Caki2 (cell line): ENCODE measurements at regions not wholly inside any gene's neighbourhood (a gene's known extent, or its start where the extent isn't known, plus 50 kb on each side); places are given as distances from the start of the nearest gene placed in this dataset.
"Not testable (repeated sequence)": the region's sequence is repeated elsewhere in the genome, so short reads cannot be mapped to it uniquely, and the experiment has no call there.

Experiments used
- DNase-seq: peaks from one replicate; pipeline ENCODE4 v3.0.0-alpha.2; 2015; ENCODE audit warnings: low read depth
- in situ Hi-C: cut with HindIII; loops from 2 replicates; pipeline ENCODE4 v1.10.0; 2016; ENCODE audit warnings: low sequenced_read_pairs, low pct_unique_long_range_greater_than_20kb, mixed read lengths

GRCh38 chr18:73023975-73024374 lies 156.2 kb upstream of the NETO1 start:
- no peak for DNase-seq

GRCh38 chr18:73009691-73010090 lies 141.9 kb upstream of the NETO1 start:
- no peak for DNase-seq
- in situ Hi-C loops = no loop called here

More at GRCh38 chr18:73023975-73024374, 156.2 kb upstream of the NETO1 start:
- in situ Hi-C loops = no loop called here

- DNase-seq = no peak
- in situ Hi-C loops = no loop called here
These were observed 140.1 kb upstream of the NETO1 start for GRCh38 chr18:73007915-73008308.

DNA sequence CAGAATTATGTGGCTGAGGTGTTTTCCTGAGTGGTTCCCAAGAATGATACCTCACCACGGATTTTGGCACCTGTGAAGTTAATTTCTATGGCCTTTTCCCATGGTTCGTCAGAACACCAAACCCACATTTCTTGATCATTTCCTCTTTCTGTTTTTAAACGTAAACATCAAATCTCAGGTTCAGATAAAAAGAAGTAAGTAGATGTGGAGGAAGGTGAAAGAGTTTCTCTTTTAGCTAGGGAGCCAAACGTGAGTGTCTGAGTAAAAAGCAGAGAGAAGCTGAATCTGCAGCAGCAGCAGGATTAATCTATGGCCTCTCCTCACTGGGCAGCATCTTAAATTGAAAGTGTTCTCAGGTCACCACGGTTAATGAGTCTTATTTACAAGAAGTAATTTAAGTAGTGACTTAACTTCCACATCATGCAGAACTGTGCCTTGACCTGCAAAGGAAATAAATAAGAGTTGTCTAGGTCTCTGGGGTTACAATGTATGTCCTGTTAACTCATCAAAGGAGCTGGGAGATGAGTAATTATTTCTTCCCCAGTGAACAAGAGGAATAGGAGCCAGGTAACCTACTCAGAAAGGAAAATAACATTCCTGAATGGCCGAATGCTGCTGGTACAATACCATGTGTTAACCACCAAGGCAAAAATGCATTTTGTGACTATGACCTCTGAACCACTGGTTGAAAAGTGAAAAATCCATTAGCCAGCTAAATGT lies 139.6 kb upstream of the NETO1 start:
- in situ Hi-C loops = no loop called here
- peak; percentile 82 for DNase-seq

- no peak for DNase-seq
- in situ Hi-C loops = no loop called here
These were observed 138.5 kb upstream of the NETO1 start for GRCh38 chr18:73006331-73006730.

GRCh38 chr18:73004260-73004659 lies 136.5 kb upstream of the NETO1 start:
- DNase-seq = no peak
- in situ Hi-C loops = no loop called here

- in situ Hi-C loops = no loop called here
- DNase-seq = no peak
These were observed 132.3 kb upstream of the NETO1 start for GRCh38 chr18:72999971-73000607.

DNA sequence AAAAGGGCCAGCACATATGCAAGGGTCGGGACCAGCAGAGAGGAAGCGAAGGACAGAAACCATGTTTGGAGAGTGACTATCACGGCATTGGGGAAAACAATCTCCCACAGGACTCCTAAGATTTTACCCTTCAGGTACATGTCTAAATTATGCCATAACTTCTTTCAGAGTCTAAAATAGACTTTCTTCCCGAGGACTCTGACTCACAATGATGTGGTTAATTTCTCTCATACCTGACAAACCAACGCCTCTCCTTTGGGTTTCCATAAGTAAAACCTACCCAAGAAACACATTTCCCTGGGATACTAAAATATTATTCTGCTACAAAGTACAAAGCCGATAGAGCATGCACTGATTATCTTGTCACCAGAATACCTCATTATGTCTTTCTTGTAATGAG lies 127.8 kb upstream of the NETO1 start:
- in situ Hi-C loops = no loop called here
- no peak for DNase-seq

GRCh38 chr18:72993250-72993649 lies 125.5 kb upstream of the NETO1 start:
- in situ Hi-C loops = no loop called here
- no peak for DNase-seq

GRCh38 chr18:72991379-72991778 lies 123.6 kb upstream of the NETO1 start:
- no peak for DNase-seq
- in situ Hi-C loops = no loop called here

DNA sequence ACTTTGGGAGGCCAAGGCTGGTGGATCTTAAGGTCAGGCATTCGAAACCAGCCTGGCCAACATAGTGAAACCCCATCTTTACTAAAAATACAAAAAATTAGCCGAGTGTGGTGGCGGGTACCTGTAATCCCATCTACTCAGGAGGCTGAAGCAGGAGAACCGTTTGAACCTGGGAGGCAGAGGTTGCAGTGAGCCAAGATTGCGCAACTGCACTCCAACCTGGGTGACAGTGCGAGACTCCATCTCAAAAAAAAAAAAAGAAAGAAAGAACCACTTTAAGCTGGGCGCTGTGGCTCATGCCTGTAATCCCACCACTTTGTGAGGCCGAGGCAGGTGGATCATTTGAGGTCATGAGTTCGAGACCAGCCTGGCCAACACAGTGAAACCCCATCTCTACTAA lies 119.8 kb upstream of the NETO1 start:
- in situ Hi-C loops = not testable (repeated sequence)

GRCh38 chr18:72986103-72986502 lies 118.3 kb upstream of the NETO1 start:
- in situ Hi-C loops = no loop called here
- no peak for DNase-seq

More for the DNA sequence above, 119.8 kb upstream of the NETO1 start:
- DNase-seq = not testable (repeated sequence)

DNA sequence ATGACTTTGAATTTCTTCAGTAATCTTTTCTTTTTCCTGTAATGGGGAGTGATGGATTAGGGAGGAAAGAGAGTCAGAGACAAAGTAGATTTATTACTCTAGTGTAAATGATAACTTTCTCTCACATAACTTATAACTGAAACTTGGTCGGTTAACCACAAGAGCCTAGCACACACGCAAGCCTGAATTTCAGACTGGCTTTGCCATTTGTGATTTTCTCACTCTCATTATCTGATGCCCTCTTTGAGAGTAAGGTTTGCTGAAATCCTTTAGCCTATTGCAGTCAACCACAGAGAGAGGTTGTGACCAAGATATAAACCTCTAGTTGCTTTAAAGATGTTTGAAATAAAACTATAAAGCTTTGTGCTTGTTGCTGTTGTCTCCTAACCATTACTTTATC lies 117.9 kb upstream of the NETO1 start:
- no peak for DNase-seq
- in situ Hi-C loops = no loop called here

- DNase-seq = no peak
- in situ Hi-C loops = no loop called here
These were observed 116.5 kb upstream of the NETO1 start for GRCh38 chr18:72984290-72984689.

DNA sequence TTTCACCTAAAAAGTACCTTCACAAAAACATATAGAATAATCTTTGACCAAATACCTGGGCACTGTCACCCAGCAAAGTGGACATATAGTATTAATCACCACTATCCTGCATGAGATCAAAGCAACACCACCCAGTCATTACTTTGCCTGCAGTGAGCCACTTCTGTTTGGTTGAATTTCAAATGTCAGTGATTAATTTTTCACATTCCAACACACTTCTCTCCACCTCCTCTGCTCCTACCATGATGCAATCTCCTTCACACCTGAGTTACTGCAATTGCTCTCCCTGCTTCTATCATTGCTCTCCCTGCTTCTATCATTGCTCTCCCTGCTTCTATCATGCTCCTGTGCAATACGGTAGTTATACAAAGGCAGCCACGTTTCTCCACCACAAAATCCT lies 106.1 kb upstream of the NETO1 start:
- DNase-seq = no peak
- in situ Hi-C loops = no loop called here

DNA sequence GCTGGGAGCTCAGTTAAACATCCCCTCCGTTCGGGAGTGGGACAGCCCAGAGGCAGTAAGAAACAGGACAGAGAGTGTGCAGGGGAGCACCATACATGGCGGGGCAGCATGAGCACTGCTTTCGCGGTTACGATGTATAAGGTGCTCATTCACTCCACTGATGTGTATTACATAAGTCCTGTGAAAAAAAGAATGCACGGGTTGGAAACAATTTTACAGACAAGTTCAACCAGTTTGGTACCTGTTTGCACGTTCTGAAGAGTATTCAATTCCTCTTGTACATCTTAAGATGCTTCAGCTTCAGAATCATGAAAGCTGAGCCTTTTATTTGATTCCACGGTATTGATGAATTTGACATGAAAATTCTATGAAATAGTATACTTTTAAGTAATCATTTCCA lies 97.8 kb upstream of the NETO1 start:
- in situ Hi-C loops = no loop called here
- no peak for DNase-seq

DNA sequence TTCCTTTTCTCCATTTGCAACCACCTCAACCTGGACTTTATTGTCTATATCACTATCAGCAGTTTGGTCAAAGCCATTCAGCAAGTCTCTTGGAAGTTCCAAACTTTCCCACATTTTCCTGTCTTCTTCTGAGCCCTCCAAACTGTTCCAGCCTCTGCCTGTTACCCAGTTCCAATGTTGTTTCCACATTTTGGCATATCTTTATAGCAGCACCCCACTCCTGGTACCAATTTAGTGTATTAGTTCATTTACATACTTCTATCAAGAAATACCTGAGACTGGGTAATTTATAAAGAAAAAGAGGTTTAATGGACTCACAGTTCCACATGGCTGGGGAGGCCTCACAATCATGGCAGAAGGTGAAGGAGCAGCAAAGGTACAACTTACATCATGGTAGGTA lies 90.4 kb upstream of the NETO1 start:
- DNase-seq, in situ Hi-C loops: not testable (repeated sequence)

DNA sequence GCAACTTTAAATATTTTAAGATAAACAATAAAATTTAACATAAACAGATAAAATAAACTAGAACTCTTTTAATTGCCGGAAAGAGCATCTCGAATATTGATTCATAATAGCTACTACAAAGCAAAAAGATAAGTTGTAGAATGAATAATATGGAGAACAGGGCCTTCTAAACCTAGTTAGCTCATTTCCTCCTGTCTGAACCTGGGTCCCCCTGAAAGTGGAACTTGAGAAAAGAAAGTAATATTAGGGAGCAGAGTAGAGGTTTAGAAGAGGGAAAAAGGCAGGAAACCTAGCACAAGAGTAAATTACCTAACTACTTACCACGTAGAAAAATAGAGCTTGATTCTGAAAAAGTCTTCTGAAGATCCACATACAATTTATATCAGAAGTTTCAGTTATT lies 80.7 kb upstream of the NETO1 start:
- in situ Hi-C loops = no loop called here
- DNase-seq = no peak

DNA sequence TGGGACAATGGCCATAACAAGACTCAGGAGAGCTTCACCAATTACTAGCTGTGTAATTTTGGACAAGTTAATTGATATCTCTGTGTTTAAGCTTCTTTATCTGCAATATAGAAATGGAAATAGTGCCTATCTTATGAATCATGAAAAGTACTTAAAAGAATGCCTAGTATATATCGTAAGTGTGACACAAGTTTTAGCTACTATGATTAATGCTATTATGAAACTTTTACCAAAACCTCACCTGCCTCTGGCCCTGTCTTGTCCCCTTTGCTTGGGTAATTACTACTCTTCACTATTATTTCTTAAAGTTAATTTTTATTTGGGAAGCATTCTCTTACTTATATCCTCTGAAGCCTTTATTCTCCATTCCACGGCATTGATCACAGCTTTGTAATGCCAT lies 75.0 kb upstream of the NETO1 start:
- in situ Hi-C loops = no loop called here
- no peak for DNase-seq

- DNase-seq = no peak
- in situ Hi-C loops = no loop called here
These were observed 73.2 kb upstream of the NETO1 start for GRCh38 chr18:72940986-72941385.
